ENCODE measurements at regions not wholly inside any gene's neighbourhood (a gene's known extent, or its start where the extent isn't known, plus 50 kb on each side); places are given as distances from the start of the nearest gene placed in this dataset.

DNA sequence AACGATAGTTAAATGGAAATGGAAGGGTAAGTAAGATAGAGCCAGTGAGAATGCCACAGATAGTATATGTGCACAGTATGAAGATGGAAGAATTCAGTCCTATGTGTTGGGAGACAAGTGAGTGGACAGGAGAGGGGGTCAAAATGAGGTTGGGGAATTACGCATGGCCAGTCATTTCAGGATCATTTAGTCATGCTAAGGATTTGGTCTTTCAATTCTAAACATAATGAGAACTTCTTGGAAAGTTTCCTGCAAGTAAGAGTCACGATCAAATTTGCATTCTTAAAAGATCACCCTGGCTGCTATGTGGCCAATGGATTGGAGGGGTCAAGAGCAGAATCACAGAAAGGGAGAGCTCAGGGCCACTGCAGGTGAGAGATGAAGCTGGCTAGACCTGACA, 64.0 kb upstream of the KCNK2 start:
- H3K27me3 Mint-ChIP-seq: no peaks in the 10 kb centered on the region
- H3K27ac Mint-ChIP-seq: no peak overlapping the region
- Histone ChIP-seq H2AFZ (ENCODE audit: insufficient read depth, low read depth, low read length, poor library complexity, severe bottlenecking) (no peak overlapping the region), H3K27ac (ENCODE audit: low read length in 2 of 2) (no peak overlapping the region), H3K4me1 (ENCODE audit: control insufficient read depth in 2 of 2, insufficient read depth in 2 of 2, low read length in 2 of 2) (no peaks in the 10 kb centered on the region), H3K9ac (ENCODE audit: low read length) (no peak overlapping the region), H3K79me2 (ENCODE audit: control insufficient read depth, insufficient read depth, low read length) (no peaks in the 10 kb centered on the region), H3K27me3 (replicated peaks in 1 of 4; ENCODE audit: control extremely low read depth in 1 of 4, control insufficient read depth in 3 of 4, insufficient read depth in 4 of 4, low read length in 3 of 4) (no peaks in the 10 kb centered on the region), H3K36me3 (replicated peaks in 1 of 2; ENCODE audit: control extremely low read depth in 1 of 2, control insufficient read depth in 1 of 2, extremely low read depth in 1 of 2, insufficient read depth in 2 of 2, low read length in 1 of 2) (no peaks in the 10 kb centered on the region), H3K4me2 (replicated peaks; ENCODE audit: low read depth, low read length, poor library complexity, severe bottlenecking) (no peak overlapping the region), H3K4me3 (ENCODE audit: control extremely low read depth in 1 of 5, extremely low read depth in 1 of 5, insufficient read depth in 1 of 5, low read depth in 2 of 5, low read length in 4 of 5) (no peak overlapping the region), H4K20me1 (ENCODE audit: control insufficient read depth, insufficient read depth, low read length, poor library complexity, severe bottlenecking) (no peaks in the 10 kb centered on the region), H3K9me3 (ENCODE audit: control extremely low read depth in 1 of 3, control insufficient read depth in 2 of 3, insufficient read depth in 1 of 3, low read length in 2 of 3) (no peaks in the 10 kb centered on the region)
- DNase-seq (no peak), ATAC-seq (ENCODE audit: low read depth) (no peak)
- intact Hi-C loops (cut with micrococcal nuclease): no loop called here
- no peaks in the 10 kb centered on the region for H3K4me1 Mint-ChIP-seq
- CTCF ChIA-PET: no interaction called here
- peaks cover 6% of the 10 kb centered on the region for H3K9me3 Mint-ChIP-seq (ENCODE audit: insufficient read depth)
- no peak overlapping the region for H3K4me3 Mint-ChIP-seq
- 0% methylated on average over 1 of the region's 3 CpGs for whole genome bisulfite sequencing (ENCODE audit: insufficient coverage)
- TF ChIP-seq EZH2 (IDR thresholded peaks at IDR 0.05; ENCODE audit: borderline replicate concordance, insufficient read depth, low read depth, low read length, poor library complexity, severe bottlenecking): no peak
- TF ChIP-seq, protein P1, sequence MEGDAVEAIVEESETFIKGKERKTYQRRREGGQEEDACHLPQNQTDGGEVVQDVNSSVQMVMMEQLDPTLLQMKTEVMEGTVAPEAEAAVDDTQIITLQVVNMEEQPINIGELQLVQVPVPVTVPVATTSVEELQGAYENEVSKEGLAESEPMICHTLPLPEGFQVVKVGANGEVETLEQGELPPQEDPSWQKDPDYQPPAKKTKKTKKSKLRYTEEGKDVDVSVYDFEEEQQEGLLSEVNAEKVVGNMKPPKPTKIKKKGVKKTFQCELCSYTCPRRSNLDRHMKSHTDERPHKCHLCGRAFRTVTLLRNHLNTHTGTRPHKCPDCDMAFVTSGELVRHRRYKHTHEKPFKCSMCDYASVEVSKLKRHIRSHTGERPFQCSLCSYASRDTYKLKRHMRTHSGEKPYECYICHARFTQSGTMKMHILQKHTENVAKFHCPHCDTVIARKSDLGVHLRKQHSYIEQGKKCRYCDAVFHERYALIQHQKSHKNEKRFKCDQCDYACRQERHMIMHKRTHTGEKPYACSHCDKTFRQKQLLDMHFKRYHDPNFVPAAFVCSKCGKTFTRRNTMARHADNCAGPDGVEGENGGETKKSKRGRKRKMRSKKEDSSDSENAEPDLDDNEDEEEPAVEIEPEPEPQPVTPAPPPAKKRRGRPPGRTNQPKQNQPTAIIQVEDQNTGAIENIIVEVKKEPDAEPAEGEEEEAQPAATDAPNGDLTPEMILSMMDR (IDR thresholded peaks at IDR 0.05): no peak
- POLR2A ChIA-PET: no interaction called here

DNA sequence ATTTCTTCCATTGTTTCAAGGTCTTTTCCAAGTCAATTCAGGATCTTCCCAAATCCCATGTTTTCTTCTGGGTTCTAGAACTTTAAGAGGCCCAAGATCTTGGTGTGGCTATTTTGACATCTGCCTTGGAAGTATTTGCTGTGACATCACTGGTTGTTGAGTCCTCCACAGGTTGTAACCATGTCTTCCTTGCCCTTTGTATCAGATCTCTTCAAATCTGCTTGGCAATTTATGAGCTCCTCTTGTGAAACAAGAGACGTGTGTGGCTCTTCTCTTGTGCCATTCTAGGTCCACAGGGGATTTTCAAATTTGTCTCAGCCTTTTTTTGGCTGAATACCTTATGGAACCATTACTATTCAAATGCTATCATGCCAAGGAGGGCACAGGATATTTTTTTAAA, 60.3 kb upstream of the KCNK2 start:
- H3K4me3 ChIP-seq (ENCODE audit: control extremely low read depth in 1 of 5, extremely low read depth in 1 of 5, insufficient read depth in 1 of 5, low read depth in 2 of 5, low read length in 4 of 5): no peak overlapping the region
- Mint-ChIP-seq H3K27ac (no peak overlapping the region), H3K9me3 (ENCODE audit: insufficient read depth) (peaks cover 2% of the 10 kb centered on the region), H3K4me3 (no peak overlapping the region), H3K27me3 (no peaks in the 10 kb centered on the region), H3K4me1 (no peaks in the 10 kb centered on the region)
- ChIA-PET CTCF (no interaction called here), POLR2A (no interaction called here)
- no peak for TF ChIP-seq EZH2 (IDR thresholded peaks at IDR 0.05; ENCODE audit: borderline replicate concordance, insufficient read depth, low read depth, low read length, poor library complexity, severe bottlenecking)
- TF ChIP-seq, protein P1 (IDR thresholded peaks at IDR 0.05): no peak
- H3K9ac ChIP-seq (ENCODE audit: low read length): no peak overlapping the region
- no peaks in the 10 kb centered on the region for H4K20me1 ChIP-seq (ENCODE audit: control insufficient read depth, insufficient read depth, low read length, poor library complexity, severe bottlenecking)
- ATAC-seq (ENCODE audit: low read depth): no peak
- no peaks in the 10 kb centered on the region for H3K4me1 ChIP-seq (ENCODE audit: control insufficient read depth in 2 of 2, insufficient read depth in 2 of 2, low read length in 2 of 2)
- DNase-seq: no peak
- H3K9me3 ChIP-seq (ENCODE audit: control extremely low read depth in 1 of 3, control insufficient read depth in 2 of 3, insufficient read depth in 1 of 3, low read length in 2 of 3): no peaks in the 10 kb centered on the region
- 25% methylated on average over 1 of the region's 1 CpG for WGBS (ENCODE audit: insufficient coverage)
- no peak overlapping the region for H3K4me2 ChIP-seq (replicated peaks; ENCODE audit: low read depth, low read length, poor library complexity, severe bottlenecking)
- H2AFZ ChIP-seq (ENCODE audit: insufficient read depth, low read depth, low read length, poor library complexity, severe bottlenecking): no peak overlapping the region
- H3K27ac ChIP-seq (ENCODE audit: low read length in 2 of 2): no peak overlapping the region
- no peaks in the 10 kb centered on the region for H3K79me2 ChIP-seq (ENCODE audit: control insufficient read depth, insufficient read depth, low read length)
- no peaks in the 10 kb centered on the region for H3K36me3 ChIP-seq (replicated peaks in 1 of 2; ENCODE audit: control extremely low read depth in 1 of 2, control insufficient read depth in 1 of 2, extremely low read depth in 1 of 2, insufficient read depth in 2 of 2, low read length in 1 of 2)
- no peaks in the 10 kb centered on the region for H3K27me3 ChIP-seq (replicated peaks in 1 of 4; ENCODE audit: control extremely low read depth in 1 of 4, control insufficient read depth in 3 of 4, insufficient read depth in 4 of 4, low read length in 3 of 4)
- intact Hi-C loops (cut with micrococcal nuclease): no loop called here
